GM12875 (cell line): ENCODE measurements at regions not wholly inside any gene's neighbourhood (a gene's known extent, or its start where the extent isn't known, plus 50 kb on each side); places are given as distances from the start of the nearest gene placed in this dataset.

Experiments
- H3K4me3 ChIP-seq: one replicate; pipeline ENCODE4 v1.5.1; 2011; ENCODE audit warnings: low read depth, low read length, control low read depth
- TF ChIP-seq, protein P1 (sequence below): IDR thresholded peaks from 2 replicates; pipeline ENCODE4 v1.5.1; 2011; ENCODE audit warnings: low read depth, mild to moderate bottlenecking, control low read depth, inconsistent platforms, low read length, moderate library complexity, borderline replicate concordance; ENCODE audit not compliant: insufficient read depth

DNA sequence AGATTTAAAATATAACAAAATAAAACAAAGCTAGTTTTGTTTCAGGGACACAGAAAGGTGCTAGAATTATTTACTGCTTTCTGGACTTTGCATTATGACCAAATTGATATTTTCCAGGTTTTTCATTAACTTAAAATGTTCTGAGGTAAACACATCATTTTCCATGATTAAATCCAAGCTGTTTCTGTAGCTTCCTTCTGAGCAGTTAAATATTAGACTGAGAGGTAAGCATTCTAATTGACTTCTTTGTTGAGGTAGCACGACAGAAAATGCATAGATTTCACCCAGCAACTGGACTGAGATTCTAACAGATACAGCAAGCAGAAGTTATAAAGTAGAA, 98.3 kb downstream of the BMP4 start:
- no peak overlapping the region for H3K4me3 ChIP-seq
- TF ChIP-seq, protein P1, sequence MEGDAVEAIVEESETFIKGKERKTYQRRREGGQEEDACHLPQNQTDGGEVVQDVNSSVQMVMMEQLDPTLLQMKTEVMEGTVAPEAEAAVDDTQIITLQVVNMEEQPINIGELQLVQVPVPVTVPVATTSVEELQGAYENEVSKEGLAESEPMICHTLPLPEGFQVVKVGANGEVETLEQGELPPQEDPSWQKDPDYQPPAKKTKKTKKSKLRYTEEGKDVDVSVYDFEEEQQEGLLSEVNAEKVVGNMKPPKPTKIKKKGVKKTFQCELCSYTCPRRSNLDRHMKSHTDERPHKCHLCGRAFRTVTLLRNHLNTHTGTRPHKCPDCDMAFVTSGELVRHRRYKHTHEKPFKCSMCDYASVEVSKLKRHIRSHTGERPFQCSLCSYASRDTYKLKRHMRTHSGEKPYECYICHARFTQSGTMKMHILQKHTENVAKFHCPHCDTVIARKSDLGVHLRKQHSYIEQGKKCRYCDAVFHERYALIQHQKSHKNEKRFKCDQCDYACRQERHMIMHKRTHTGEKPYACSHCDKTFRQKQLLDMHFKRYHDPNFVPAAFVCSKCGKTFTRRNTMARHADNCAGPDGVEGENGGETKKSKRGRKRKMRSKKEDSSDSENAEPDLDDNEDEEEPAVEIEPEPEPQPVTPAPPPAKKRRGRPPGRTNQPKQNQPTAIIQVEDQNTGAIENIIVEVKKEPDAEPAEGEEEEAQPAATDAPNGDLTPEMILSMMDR = no peak

GRCh38 chr14:53857625-53858344, 98.8 kb downstream of the BMP4 start:
- no peak overlapping the region for H3K4me3 ChIP-seq
- TF ChIP-seq, protein P1 = no peak

- H3K4me3 ChIP-seq = no peak overlapping the region
- TF ChIP-seq, protein P1 = no peak
These were observed 101.1 kb downstream of the BMP4 start for GRCh38 chr14:53855574-53855973.

DNA sequence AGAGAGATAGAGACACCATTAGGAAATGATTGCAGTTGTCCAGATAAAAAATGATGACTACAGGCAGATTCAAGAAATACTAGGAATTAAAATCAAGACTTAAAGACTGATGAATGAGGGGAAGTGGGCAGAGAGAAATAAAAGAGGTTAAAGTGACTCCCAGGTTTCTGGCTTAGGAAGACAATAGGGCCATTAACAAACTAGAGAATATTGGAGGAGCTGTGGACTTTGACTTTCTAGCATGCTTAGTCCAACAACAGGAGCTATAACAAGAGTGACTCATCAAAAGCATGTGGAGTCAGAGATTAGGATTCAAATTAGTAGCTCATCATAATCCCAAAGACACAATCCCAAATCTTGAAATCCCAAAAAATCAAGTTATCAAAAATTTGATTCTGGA, 101.5 kb downstream of the BMP4 start:
- no peak overlapping the region for H3K4me3 ChIP-seq
- TF ChIP-seq, protein P1 = no peak

GRCh38 chr14:53851394-53852090, 105.1 kb downstream of the BMP4 start:
- H3K4me3 ChIP-seq = no peak overlapping the region
- TF ChIP-seq, protein P1 = no peak

DNA sequence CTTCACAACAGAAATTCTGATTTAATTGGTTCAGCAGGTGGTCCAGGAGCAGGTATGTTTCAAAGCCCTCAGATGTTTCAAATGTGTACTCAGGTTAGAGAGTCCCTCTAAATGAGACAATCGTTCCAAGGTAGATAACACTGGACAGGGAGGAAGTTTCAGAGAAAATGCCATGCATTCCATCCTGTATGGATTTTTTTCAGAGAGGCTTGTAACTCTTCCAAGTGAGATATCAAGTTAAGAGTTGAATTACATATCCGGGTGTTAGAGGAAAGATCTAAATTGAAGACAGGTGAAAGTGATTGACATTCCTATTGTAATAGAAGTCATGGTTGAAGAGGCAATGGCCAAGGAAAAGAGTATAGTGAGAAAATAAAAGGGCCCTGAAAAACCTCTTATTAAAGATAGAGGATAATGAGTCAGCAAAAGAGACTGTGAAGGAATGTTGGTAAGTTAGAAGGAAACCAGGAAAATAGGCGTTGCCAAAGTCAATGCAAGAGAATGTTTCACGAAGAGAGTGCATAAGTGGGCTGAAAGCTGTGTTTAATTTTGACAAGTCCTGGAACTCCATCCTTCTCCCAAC, 105.8 kb downstream of the BMP4 start:
- TF ChIP-seq, protein P1 = no peak
- H3K4me3 ChIP-seq = no peak overlapping the region

GRCh38 chr14:53849549-53849948, 107.1 kb downstream of the BMP4 start:
- no peak overlapping the region for H3K4me3 ChIP-seq
- TF ChIP-seq, protein P1 = no peak
